Astrocyte of the cerebellum (primary cell): ENCODE measurements at regions not wholly inside any gene's neighbourhood (a gene's known extent, or its start where the extent isn't known, plus 50 kb on each side); places are given as distances from the start of the nearest gene placed in this dataset.
"Not testable (repeated sequence)": the region's sequence is repeated elsewhere in the genome, so short reads cannot be mapped to it uniquely, and the experiment has no call there.

Experiments
- DNase-seq: peaks from one replicate; pipeline ENCODE4 v3.0.0-alpha.2; 2011; ENCODE audit warnings: low read depth
- H3K4me3 ChIP-seq: 2 replicates; pipeline ENCODE4 v1.5.1; 2011; ENCODE audit warnings: mild to moderate bottlenecking, low read depth, low read length, moderate library complexity
- CTCF ChIP-seq: IDR thresholded peaks from 2 replicates; pipeline ENCODE4 v1.5.1; 2012; ENCODE audit warnings: low read length, low read depth, moderate library complexity, mild to moderate bottlenecking; ENCODE audit errors: missing control alignments
- in situ Hi-C: cut with HindIII; loops from 2 replicates; pipeline ENCODE4 v1.10.0; 2017; ENCODE audit warnings: low sequenced_read_pairs

- no peak overlapping the region for H3K4me3 ChIP-seq
- no peak for TF ChIP-seq CTCF
- in situ Hi-C loops, result no loop called here
- DNase-seq, result no peak
These were observed 490.5 kb upstream of the PFKP start for GRCh38 chr10:2576892-2577291.

- DNase-seq, result no peak
- no peak for TF ChIP-seq CTCF
- in situ Hi-C loops, result no loop called here
- H3K4me3 ChIP-seq, result no peak overlapping the region
These were observed 491.9 kb upstream of the PFKP start for GRCh38 chr10:2575460-2575859.

GRCh38 chr10:2572611-2573010 is 494.7 kb upstream of the PFKP start:
- no peak for TF ChIP-seq CTCF
- in situ Hi-C loops, result no loop called here
- DNase-seq, result no peak
- no peak overlapping the region for H3K4me3 ChIP-seq

- DNase-seq, result no peak
- no peak overlapping the region for H3K4me3 ChIP-seq
- TF ChIP-seq CTCF, result no peak
- in situ Hi-C loops, result no loop called here
These were observed 510.5 kb upstream of the PFKP start for GRCh38 chr10:2556883-2557282.

- no peak overlapping the region for H3K4me3 ChIP-seq
- in situ Hi-C loops, result no loop called here
- no peak for TF ChIP-seq CTCF
- DNase-seq, result no peak
These were observed 519.3 kb upstream of the PFKP start for GRCh38 chr10:2548071-2548470.

GRCh38 chr10:2547606-2548005 is 519.7 kb upstream of the PFKP start:
- DNase-seq, result no peak
- no peak for TF ChIP-seq CTCF
- in situ Hi-C loops, result no loop called here
- H3K4me3 ChIP-seq, result no peak overlapping the region

- H3K4me3 ChIP-seq, DNase-seq, in situ Hi-C loops: not testable (repeated sequence)
These were observed 520.5 kb upstream of the PFKP start for GRCh38 chr10:2546894-2547293.
